GM23338 (cell line): ENCODE measurements at regions not wholly inside any gene's neighbourhood (a gene's known extent, or its start where the extent isn't known, plus 50 kb on each side); places are given as distances from the start of the nearest gene placed in this dataset.

Experiments used
- CREB1 ChIP-seq: fragments of 250-450 bp; sonication (Bioruptor Pico); IDR thresholded peaks from 2 replicates; pipeline ENCODE4 v1.5.0; 2020; ENCODE audit warnings: low read depth, mild to moderate bottlenecking, moderate library complexity
- EZH2 ChIP-seq: fragments of 200-600 bp; sonication (generic); IDR thresholded peaks from one replicate; pipeline ENCODE4 v1.8.0; 2017; ENCODE audit warnings: antibody characterized with exemption, mild to moderate bottlenecking, low read depth; ENCODE audit not compliant: unreplicated experiment
- EZH2phosphoT487 ChIP-seq: fragments of 200-600 bp; sonication (generic); IDR thresholded peaks from one replicate; pipeline ENCODE4 v1.8.1; 2018; ENCODE audit warnings: antibody characterized with exemption; ENCODE audit not compliant: unreplicated experiment
- JUNB ChIP-seq: IDR thresholded peaks from one replicate; pipeline ENCODE4 v1.6.1; 2016; ENCODE audit warnings: antibody characterized with exemption; ENCODE audit not compliant: unreplicated experiment
- POLR2AphosphoS5 ChIP-seq: IDR thresholded peaks from 2 replicates; pipeline ENCODE4 v1.6.1; 2016; ENCODE audit warnings: antibody characterized with exemption, low read depth
- ZNF114 ChIP-seq: fragments of 250-450 bp; sonication (Bioruptor Pico); IDR thresholded peaks from 2 replicates; pipeline ENCODE4 v1.5.0; 2020; ENCODE audit warnings: mild to moderate bottlenecking, moderate library complexity
- TF ChIP-seq, protein P1 (sequence below): IDR thresholded peaks from one replicate; pipeline ENCODE4 v1.6.1; 2018; ENCODE audit warnings: antibody characterized with exemption; ENCODE audit not compliant: unreplicated experiment
- TF ChIP-seq, protein P2 (sequence below), 2 experiments: fragments of 200-600 bp in 1 of 2; sonication (generic) in 1 of 2; conservative IDR thresholded peaks; 2 replicates each; pipeline versions ENCODE4 v1.5.1 to v1.6.1; 2016 to 2017; ENCODE audit warnings: antibody characterized with exemption in 2 of 2, low read depth in 2 of 2, mild to moderate bottlenecking in 2 of 2, moderate library complexity in 1 of 2
- TF ChIP-seq, protein P3 (sequence below): IDR thresholded peaks from 2 replicates; pipeline ENCODE4 v1.6.1; 2016; ENCODE audit warnings: antibody characterized with exemption

DNA sequence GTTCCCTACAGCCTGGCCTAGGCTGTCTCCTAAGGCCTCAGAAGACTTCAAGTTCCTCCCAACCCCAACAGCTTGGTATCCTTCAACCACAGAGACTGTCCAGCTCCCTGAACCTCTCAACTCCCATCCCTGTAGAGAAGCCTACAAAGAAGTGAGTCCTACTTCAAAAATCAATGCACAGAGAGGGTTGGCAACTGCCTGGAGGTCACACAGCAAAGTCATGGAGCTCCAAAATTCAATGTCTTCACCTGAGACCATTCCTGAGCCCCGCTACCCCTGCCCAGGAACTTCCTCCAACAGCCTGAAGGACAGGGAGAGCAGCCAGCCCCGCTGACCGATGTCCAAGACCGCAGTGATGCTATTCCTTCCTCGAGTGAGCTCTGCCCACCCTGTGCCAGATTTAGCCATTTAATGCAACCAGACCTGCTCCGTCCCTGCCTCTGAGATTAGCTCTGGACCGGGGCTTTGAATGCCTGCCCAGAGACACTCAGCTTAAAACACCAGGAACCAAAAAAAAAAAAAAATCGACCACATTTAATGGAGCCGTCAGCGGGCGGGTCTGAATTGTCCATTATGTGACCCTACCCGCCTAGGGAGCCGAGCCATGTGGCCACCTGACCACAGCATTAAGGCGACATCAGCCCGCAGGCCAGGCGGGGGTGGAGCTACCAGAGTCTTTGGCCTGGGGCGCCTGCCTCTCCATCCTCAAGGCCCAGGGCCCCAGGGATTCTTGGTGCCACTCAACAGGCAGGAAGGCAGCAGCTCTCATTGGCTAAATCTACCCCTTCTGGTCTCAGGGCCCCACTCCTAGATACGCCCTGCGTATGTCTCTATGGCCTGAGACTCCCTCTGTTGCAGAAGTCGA lies 148.6 kb downstream of the SYF2 start:
- TF ChIP-seq, protein P1, sequence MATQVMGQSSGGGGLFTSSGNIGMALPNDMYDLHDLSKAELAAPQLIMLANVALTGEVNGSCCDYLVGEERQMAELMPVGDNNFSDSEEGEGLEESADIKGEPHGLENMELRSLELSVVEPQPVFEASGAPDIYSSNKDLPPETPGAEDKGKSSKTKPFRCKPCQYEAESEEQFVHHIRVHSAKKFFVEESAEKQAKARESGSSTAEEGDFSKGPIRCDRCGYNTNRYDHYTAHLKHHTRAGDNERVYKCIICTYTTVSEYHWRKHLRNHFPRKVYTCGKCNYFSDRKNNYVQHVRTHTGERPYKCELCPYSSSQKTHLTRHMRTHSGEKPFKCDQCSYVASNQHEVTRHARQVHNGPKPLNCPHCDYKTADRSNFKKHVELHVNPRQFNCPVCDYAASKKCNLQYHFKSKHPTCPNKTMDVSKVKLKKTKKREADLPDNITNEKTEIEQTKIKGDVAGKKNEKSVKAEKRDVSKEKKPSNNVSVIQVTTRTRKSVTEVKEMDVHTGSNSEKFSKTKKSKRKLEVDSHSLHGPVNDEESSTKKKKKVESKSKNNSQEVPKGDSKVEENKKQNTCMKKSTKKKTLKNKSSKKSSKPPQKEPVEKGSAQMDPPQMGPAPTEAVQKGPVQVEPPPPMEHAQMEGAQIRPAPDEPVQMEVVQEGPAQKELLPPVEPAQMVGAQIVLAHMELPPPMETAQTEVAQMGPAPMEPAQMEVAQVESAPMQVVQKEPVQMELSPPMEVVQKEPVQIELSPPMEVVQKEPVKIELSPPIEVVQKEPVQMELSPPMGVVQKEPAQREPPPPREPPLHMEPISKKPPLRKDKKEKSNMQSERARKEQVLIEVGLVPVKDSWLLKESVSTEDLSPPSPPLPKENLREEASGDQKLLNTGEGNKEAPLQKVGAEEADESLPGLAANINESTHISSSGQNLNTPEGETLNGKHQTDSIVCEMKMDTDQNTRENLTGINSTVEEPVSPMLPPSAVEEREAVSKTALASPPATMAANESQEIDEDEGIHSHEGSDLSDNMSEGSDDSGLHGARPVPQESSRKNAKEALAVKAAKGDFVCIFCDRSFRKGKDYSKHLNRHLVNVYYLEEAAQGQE = no peak
- TF ChIP-seq, protein P2, sequence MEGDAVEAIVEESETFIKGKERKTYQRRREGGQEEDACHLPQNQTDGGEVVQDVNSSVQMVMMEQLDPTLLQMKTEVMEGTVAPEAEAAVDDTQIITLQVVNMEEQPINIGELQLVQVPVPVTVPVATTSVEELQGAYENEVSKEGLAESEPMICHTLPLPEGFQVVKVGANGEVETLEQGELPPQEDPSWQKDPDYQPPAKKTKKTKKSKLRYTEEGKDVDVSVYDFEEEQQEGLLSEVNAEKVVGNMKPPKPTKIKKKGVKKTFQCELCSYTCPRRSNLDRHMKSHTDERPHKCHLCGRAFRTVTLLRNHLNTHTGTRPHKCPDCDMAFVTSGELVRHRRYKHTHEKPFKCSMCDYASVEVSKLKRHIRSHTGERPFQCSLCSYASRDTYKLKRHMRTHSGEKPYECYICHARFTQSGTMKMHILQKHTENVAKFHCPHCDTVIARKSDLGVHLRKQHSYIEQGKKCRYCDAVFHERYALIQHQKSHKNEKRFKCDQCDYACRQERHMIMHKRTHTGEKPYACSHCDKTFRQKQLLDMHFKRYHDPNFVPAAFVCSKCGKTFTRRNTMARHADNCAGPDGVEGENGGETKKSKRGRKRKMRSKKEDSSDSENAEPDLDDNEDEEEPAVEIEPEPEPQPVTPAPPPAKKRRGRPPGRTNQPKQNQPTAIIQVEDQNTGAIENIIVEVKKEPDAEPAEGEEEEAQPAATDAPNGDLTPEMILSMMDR (conservative IDR thresholded peaks at IDR 0.05; ENCODE audit: low read depth in 2 of 2) = no peak
- TF ChIP-seq EZH2 = no peak
- no peak for TF ChIP-seq EZH2phosphoT487
- no peak for TF ChIP-seq CREB1 (CRISPR knock-in tag)
- TF ChIP-seq POLR2AphosphoS5 = no peak
- no peak for TF ChIP-seq JUNB
- TF ChIP-seq, protein P3, sequence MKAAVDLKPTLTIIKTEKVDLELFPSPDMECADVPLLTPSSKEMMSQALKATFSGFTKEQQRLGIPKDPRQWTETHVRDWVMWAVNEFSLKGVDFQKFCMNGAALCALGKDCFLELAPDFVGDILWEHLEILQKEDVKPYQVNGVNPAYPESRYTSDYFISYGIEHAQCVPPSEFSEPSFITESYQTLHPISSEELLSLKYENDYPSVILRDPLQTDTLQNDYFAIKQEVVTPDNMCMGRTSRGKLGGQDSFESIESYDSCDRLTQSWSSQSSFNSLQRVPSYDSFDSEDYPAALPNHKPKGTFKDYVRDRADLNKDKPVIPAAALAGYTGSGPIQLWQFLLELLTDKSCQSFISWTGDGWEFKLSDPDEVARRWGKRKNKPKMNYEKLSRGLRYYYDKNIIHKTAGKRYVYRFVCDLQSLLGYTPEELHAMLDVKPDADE = no peak
- no peak for TF ChIP-seq ZNF114 (CRISPR knock-in tag)
